ENCODE measurements at regions not wholly inside any gene's neighbourhood (a gene's known extent, or its start where the extent isn't known, plus 50 kb on each side); places are given as distances from the start of the nearest gene placed in this dataset.

GRCh38 chr21:16241479-16241963 lies 511.7 kb downstream of the USP25 start:
- DNase-seq, result no peak

- DNase-seq, result no peak
Measured at GRCh38 chr21:16243396-16243795, 513.6 kb downstream of the USP25 start.

- no peak for DNase-seq
Measured at GRCh38 chr21:16248705-16249104, 518.9 kb downstream of the USP25 start.

GRCh38 chr21:16250273-16250672 lies 520.5 kb downstream of the USP25 start:
- no peak for DNase-seq

GRCh38 chr21:16258844-16259611 lies 529.2 kb downstream of the USP25 start:
- DNase-seq, result peak; percentile 18

GRCh38 chr21:16262091-16262490 lies 532.3 kb downstream of the USP25 start:
- DNase-seq, result no peak

- no peak for DNase-seq
Measured at GRCh38 chr21:16264319-16264718, 534.5 kb downstream of the USP25 start.

- no peak for DNase-seq
Measured at GRCh38 chr21:16269476-16269875, 539.7 kb downstream of the USP25 start.

GRCh38 chr21:16279731-16280581 lies 550.2 kb downstream of the USP25 start:
- DNase-seq, result peak; percentile 76

GRCh38 chr21:16280686-16281091 lies 550.9 kb downstream of the USP25 start:
- DNase-seq, result no peak

GRCh38 chr21:16283516-16283915 lies 553.7 kb downstream of the USP25 start:
- DNase-seq, result no peak

GRCh38 chr21:16285605-16286126 lies 555.9 kb downstream of the USP25 start:
- DNase-seq, result peak; percentile 40

- DNase-seq, result no peak
Measured at GRCh38 chr21:16287046-16287445, 557.3 kb downstream of the USP25 start.

- no peak for DNase-seq
Measured at GRCh38 chr21:16291296-16291695, 561.5 kb downstream of the USP25 start.

- DNase-seq, result no peak
Measured at GRCh38 chr21:16294128-16294527, 564.3 kb downstream of the USP25 start.

- no peak for DNase-seq
Measured at GRCh38 chr21:16302851-16303282, 573.1 kb downstream of the USP25 start.

- no peak for DNase-seq
Measured at GRCh38 chr21:16304174-16305095, 574.7 kb downstream of the USP25 start.

GRCh38 chr21:16305686-16306085 lies 575.9 kb downstream of the USP25 start:
- DNase-seq, result peak; percentile 54

GRCh38 chr21:16307256-16307655 lies 577.5 kb downstream of the USP25 start:
- no peak for DNase-seq

GRCh38 chr21:16308269-16308668 lies 578.5 kb downstream of the USP25 start:
- peak; percentile 19 for DNase-seq

GRCh38 chr21:16309250-16309971 lies 579.6 kb downstream of the USP25 start:
- peak; percentile 73 for DNase-seq

GRCh38 chr21:16310176-16310575 lies 580.4 kb downstream of the USP25 start:
- DNase-seq, result no peak
